M059J (cell line): ENCODE measurements at regions not wholly inside any gene's neighbourhood (a gene's known extent, or its start where the extent isn't known, plus 50 kb on each side); places are given as distances from the start of the nearest gene placed in this dataset.
"Not testable (repeated sequence)": the region's sequence is repeated elsewhere in the genome, so short reads cannot be mapped to it uniquely, and the experiment has no call there.

ENCODE experiments used
- DNase-seq: peaks from one replicate; pipeline ENCODE4 v3.0.0-alpha.2; 2012; ENCODE audit warnings: low read depth

- DNase-seq, result no peak
Observed at GRCh38 chr5:87105577-87105976, 162.1 kb upstream of the RASA1 start.

GRCh38 chr5:87109746-87110145, 157.9 kb upstream of the RASA1 start:
- DNase-seq, result no peak

- DNase-seq, result no peak
Observed at GRCh38 chr5:87110721-87111120, 157.0 kb upstream of the RASA1 start.

- DNase-seq, result peak; percentile 94
Observed at GRCh38 chr5:87113861-87114260, 153.8 kb upstream of the RASA1 start.

- DNase-seq, result peak; percentile 35
Observed at GRCh38 chr5:87114631-87115030, 153.1 kb upstream of the RASA1 start.

GRCh38 chr5:87115839-87116364, 151.8 kb upstream of the RASA1 start:
- no peak for DNase-seq

- DNase-seq, result peak; percentile 33
Observed at GRCh38 chr5:87116825-87117512, 150.7 kb upstream of the RASA1 start.

GRCh38 chr5:87119588-87119987, 148.1 kb upstream of the RASA1 start:
- DNase-seq, result no peak

GRCh38 chr5:87120518-87121303, 147.0 kb upstream of the RASA1 start:
- peak; percentile 94 for DNase-seq

GRCh38 chr5:87121304-87122150, 146.2 kb upstream of the RASA1 start:
- DNase-seq, result peak; percentile 93

- peak; percentile 28 for DNase-seq
Observed at GRCh38 chr5:87122151-87122977, 145.3 kb upstream of the RASA1 start.

- no peak for DNase-seq
Observed at GRCh38 chr5:87125766-87126165, 141.9 kb upstream of the RASA1 start.

- DNase-seq, result no peak
Observed at GRCh38 chr5:87126869-87127268, 140.8 kb upstream of the RASA1 start.

- DNase-seq, result peak; percentile 79
Observed at GRCh38 chr5:87127426-87127825, 140.3 kb upstream of the RASA1 start.

- peak; percentile 71 for DNase-seq
Observed at GRCh38 chr5:87127956-87128687, 139.6 kb upstream of the RASA1 start.

GRCh38 chr5:87129046-87129445, 138.6 kb upstream of the RASA1 start:
- DNase-seq, result no peak

- no peak for DNase-seq
Observed at GRCh38 chr5:87132696-87133095, 135.0 kb upstream of the RASA1 start.

- not testable (repeated sequence) for DNase-seq
Observed at GRCh38 chr5:87134513-87134912, 133.2 kb upstream of the RASA1 start.

- no peak for DNase-seq
Observed at GRCh38 chr5:87136096-87136495, 131.6 kb upstream of the RASA1 start.

GRCh38 chr5:87136733-87137132, 130.9 kb upstream of the RASA1 start:
- no peak for DNase-seq

- DNase-seq, result no peak
Observed at GRCh38 chr5:87137283-87137682, 130.4 kb upstream of the RASA1 start.
